HG02763 (cell line): ENCODE measurements at regions not wholly inside any gene's neighbourhood (a gene's known extent, or its start where the extent isn't known, plus 50 kb on each side); places are given as distances from the start of the nearest gene placed in this dataset.
"Not testable (repeated sequence)": the region's sequence is repeated elsewhere in the genome, so short reads cannot be mapped to it uniquely, and the experiment has no call there.

Source experiments
- ATAC-seq: cut with Tn5 transposase; IDR thresholded peaks from one replicate; pipeline ENCODE4 v1.9.1; 2021; ENCODE audit warnings: mild to moderate bottlenecking, moderate library complexity; ENCODE audit not compliant: unreplicated experiment

DNA sequence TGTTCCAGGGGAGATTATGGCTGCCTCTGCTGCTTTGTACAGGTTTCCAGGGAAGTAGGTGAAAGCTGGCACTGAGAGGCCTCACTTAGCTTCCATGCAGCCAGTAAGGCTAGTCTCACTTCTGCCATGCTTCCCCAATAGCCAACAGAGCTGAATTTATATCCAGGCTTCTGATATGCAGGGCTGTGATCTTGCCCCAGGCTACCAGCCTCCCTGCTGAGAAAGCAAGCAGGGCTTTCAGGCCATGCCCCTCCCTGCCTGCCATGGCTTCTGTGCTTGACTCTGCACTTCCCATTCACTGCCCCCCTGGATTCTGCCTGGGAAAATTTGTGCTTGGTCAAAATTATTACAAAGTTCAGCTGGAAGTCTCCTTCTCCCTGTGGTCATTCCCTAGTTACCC lies 302.1 kb upstream of the FBXO33 start:
- ATAC-seq = no peak

- ATAC-seq = peak; percentile 53
Observed at GRCh38 chr14:39733741-39734140, 301.5 kb upstream of the FBXO33 start.

GRCh38 chr14:39731912-39732311 lies 299.7 kb upstream of the FBXO33 start:
- no peak for ATAC-seq

DNA sequence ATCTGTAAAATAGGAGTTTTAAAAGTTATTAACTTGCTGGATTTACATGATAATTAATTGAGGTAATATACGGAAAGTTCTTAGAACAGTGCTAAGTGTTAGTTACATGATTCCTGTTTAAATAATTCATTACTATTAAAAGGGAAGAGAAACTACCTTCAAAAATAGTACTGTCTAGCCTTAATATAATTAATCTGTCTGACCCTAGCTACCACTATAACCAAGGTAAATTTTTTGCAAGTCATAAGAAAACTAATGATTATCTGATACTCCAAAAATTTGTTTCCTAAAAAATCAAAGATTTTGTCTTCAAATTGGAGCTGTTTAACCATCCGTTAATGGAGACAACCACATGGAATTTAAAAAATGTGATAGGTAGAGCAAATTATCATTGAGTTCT lies 294.3 kb upstream of the FBXO33 start:
- ATAC-seq = no peak

DNA sequence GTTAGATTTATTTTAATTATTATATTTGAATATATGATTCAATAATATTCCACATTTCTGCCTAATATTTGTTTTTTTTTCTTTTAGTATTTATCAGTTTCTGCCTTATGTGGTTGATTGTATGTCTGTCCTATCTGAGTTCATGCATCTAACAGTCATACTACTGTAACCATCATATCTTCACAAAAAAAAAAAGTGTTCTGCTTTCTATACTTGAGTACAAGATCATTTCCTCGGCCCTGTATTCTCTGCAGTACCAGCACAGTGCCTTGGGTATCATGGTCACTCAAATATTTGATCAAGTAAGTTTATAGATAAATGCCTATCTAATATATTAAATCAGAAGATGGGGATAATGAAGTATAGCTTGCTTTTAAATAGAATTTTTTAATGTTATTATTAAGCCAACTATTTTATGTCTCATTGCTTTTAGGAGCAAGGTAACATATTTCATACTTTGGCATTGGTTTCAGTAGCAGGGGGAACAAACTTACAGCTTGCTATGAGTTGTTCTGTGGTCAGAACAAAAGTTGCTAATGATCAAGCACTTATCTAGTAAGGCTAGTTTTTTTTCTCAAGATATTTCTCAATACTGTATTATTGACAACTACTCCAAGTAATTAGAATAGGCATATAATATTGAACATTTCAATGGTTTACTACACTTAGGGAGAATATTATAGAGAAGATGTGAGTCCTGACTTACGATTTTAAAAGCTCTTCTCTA lies 290.5 kb upstream of the FBXO33 start:
- ATAC-seq = no peak

DNA sequence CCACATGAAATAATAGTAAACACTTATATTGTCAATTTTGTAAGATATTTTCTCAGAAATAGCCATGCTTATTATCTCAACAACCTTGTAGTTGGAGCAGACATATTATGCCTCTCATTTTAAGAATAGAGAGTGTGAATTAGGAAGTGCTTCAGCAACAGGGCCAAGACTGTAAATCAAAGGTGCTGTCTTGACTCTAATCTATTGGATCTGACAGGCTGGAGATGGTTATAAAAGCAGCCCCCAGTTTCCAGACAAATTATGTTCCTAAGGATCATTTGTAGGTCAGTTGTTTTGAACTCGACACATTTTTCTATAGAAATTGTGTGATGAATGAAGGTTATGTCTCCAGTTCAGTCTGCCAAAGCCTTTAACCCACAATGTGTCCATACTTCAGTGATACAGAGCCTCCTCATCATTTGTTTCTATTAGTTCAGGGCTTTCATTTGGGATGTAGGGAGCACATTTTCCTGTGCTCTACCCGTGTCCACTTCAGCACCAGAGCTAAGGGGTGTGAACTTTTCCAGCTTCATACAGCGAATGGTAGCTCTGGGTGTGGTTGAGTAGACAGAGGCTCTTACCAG lies 284.8 kb upstream of the FBXO33 start:
- no peak for ATAC-seq

DNA sequence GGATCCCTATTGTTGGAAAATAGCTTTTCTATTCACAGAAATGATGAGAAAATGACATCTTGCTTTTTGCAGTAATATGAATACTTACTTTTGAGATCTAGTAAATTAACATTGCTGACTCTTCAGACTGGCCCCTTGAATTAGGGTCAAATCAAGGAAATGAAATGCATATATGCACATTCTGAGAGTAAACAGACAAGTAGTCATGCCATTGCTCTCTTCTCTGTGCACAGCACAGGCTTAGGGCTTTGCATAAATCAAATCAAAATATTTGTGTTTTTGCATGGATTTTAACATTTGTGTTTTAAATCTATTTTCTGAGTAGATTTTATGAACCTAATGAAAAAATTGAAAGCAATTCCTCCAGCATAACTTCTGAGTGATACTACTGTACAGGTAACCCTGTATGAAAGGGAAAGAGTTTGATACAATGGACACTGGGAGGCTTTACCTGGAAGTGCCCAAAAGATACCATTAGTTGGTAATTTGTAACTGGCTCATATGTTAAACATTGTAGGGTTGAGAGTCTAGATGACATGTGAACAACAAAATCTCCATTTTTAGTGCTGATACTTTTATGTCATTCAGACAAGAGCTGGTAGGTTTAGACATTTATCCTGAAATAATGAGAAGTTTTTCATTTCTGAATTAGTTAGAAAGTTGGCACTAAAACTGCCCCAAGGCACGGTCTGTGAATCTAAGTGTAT lies 280.2 kb upstream of the FBXO33 start:
- ATAC-seq = no peak

- no peak for ATAC-seq
Observed at GRCh38 chr14:39704594-39704993, 272.4 kb upstream of the FBXO33 start.

GRCh38 chr14:39694341-39694740 lies 262.1 kb upstream of the FBXO33 start:
- ATAC-seq = no peak

GRCh38 chr14:39683691-39684260 lies 251.5 kb upstream of the FBXO33 start:
- ATAC-seq = no peak

- no peak for ATAC-seq
Observed at GRCh38 chr14:39682582-39682981, 250.3 kb upstream of the FBXO33 start.

GRCh38 chr14:39681782-39682399 lies 249.7 kb upstream of the FBXO33 start:
- ATAC-seq = no peak

DNA sequence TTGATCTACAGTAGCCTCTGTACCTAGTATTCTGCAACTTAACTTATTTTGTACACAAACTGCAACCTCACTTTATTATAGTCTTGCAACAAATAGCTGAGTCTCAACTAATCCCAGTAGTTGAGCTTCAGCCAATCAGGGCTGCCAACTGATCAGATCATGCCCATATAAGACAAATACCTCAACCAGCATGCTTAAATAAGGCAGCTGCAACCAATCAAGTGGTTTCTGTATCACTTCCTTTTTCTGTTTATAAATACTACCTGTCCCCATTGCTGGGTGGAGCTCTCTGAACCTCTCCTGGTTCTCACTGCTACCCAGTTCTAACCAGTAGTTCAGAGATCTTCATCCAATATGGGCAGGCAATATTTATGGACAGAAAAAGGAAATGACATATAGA lies 248.5 kb upstream of the FBXO33 start:
- ATAC-seq = peak; percentile 82

DNA sequence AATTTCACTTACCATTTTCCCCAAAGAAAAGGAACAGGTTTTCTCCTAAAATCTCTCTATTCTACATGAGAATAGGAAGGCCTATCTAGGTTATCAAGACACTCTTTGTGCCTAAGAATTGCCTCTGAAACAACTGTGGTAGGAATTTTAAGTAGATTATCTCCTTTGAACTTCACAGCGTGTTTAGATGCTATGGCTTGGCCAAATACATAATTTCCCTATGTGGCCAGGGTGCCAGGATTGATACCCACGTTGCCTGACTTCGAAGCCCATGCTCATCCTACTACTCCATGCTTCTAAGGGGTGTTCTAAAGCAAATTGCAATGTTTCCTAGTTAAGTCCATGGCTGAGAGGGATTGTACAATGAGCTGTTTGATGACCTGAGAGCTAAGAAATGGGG lies 241.5 kb upstream of the FBXO33 start:
- ATAC-seq = no peak

GRCh38 chr14:39673270-39673711 lies 241.1 kb upstream of the FBXO33 start:
- no peak for ATAC-seq

DNA sequence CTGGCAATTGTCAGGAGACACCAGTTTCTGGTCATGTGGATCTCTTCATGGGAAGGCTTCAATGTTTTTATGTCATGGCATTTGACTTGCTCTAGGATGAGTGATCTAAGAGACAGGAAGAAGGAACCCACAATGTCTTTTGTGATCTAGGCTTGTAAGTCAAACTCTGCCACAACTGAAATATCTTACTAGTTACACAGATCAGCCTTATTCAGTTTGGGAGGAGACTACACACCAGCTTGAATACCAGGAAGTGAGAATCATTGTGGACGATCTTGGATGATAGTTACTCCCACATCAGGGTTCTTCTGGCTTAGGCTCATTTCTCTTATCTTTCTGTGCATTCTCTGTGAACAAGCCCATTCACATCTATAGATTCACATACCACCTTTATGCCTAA lies 236.2 kb upstream of the FBXO33 start:
- ATAC-seq = no peak

DNA sequence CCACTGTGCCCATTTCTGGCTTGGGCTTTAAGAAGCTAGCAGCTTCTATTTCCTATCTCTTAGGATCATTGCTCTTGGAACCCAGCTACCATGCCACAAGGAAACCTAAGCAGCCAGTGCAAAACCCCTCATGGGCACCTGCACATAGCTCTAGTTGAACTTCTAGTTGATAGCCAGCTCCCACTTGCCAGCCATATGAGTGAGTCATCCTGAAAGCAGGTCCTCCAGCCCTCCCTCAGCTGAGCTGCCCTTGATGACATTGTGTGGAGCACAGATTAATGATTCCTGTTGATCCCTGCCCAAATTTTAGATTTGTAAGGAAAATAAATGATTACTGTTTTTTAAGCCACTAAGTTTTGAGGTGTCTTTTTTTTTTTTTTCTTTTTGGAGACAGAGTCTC lies 234.2 kb upstream of the FBXO33 start:
- no peak for ATAC-seq

DNA sequence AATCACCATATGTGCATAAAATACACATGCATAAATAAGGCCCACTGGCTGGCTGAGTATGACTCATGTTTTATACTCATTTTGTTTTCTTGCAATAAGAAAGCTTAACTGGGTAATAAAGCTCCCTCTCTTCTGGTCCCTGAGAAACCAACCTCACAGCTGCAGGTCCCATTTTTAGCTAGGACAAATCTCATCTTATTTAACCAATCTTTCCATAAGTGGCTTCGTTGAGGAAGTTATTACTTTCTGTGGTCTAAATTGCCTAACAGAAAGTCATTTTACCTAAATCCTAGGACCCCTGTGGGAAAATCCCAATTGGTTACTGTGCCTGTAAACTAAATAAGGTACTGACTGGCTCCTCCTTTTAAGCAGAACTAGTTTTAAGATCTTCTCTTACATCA lies 232.8 kb upstream of the FBXO33 start:
- no peak for ATAC-seq

DNA sequence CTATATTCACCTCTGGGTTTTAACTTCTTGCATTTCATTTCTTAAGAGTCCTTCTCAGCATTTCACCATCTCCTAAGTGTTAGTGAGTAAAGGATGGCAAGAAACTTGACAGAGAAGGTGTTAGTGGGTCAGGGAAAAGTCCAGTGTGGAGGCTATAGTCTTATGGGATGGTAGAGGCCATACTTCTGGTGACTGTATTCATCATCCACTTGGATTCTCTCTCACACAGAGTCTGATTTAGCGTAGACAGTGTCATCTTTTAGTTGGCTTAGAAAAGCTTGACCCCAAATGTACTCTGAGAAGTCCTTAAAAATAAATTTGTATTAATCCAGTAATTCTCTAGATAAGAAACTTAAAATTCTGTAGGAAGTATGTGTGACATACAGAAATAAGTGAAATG lies 232.4 kb upstream of the FBXO33 start:
- ATAC-seq = no peak

GRCh38 chr14:39641224-39641623 lies 209.0 kb upstream of the FBXO33 start:
- ATAC-seq = no peak

DNA sequence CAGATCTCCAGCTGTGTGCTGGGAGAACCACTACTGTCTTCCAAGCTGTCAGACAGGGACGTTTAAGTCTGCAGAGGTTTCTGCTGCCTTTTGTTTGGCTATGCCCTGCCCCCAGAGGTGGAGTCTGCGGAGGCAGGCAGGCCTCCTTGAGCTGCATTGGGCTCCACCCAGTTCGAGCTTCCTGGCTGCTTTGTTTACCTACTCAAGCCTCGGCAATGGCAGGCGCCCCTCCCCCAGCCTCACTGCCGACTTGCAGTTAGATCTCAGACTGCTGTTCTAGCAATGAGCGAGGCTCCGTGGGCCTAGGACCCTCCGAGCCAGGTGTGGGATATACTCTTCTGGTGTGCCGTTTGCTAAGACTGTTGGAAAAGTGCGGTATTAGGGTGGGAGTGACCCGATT lies 206.8 kb upstream of the FBXO33 start:
- ATAC-seq = not testable (repeated sequence)
